RWPE1 (cell line): ENCODE measurements at regions not wholly inside any gene's neighbourhood (a gene's known extent, or its start where the extent isn't known, plus 50 kb on each side); places are given as distances from the start of the nearest gene placed in this dataset.
"Not testable (repeated sequence)": the region's sequence is repeated elsewhere in the genome, so short reads cannot be mapped to it uniquely, and the experiment has no call there.

Source experiments
- CTCF ChIA-PET: fragments of 350-600 bp; sonication (Branson Sonifier 250); formaldehyde crosslinking; extraction: SDS; loops from one replicate; lab custom pipeline; 2021; lab: Yijun Ruan, JAX
- POLR2A ChIA-PET: fragments of 400-600 bp; formaldehyde crosslinking; extraction: SDS; loops from one replicate; lab custom pipeline; 2020; ENCODE audit warnings: antibody characterized with exemption; ENCODE audit not compliant: low non-redundant PET; lab: Yijun Ruan, JAX
- DNase-seq: peaks from one replicate; pipeline ENCODE4 v3.0.0; 2012; ENCODE audit warnings: low spot score
- H3K27ac ChIP-seq: fragments of 450-650 bp; 2 replicates; pipeline ENCODE4 v1.5.1; 2017

- CTCF ChIA-PET, DNase-seq, POLR2A ChIA-PET, H3K27ac ChIP-seq: not testable (repeated sequence)
Measured at GRCh38 chr21:5144731-5145130, 5376.7 kb upstream of the TPTE start.

DNA sequence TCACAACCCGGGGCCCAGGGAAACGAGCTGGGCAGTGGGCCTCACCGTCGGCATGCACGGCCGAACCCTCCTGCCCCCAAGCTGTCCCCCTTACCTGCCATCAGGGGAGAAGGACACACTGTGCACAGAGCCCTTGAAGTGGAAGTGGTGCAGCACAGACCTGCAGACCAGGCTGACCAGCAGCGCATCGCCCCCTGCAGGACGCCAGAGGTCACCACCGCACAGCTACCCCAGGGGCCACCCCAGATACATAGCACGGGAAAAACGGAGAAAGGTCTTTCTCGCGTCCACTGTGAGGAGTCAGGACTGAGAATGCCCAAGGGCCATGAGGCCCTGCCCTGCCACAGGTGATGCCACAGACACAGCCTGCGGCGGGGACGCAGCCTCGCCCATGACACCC is 5373.7 kb upstream of the TPTE start:
- CTCF ChIA-PET, H3K27ac ChIP-seq, POLR2A ChIA-PET, DNase-seq: not testable (repeated sequence)

- DNase-seq, POLR2A ChIA-PET, H3K27ac ChIP-seq, CTCF ChIA-PET: not testable (repeated sequence)
Measured at GRCh38 chr21:5149222-5149621, 5372.2 kb upstream of the TPTE start.

GRCh38 chr21:5153842-5154640 is 5367.3 kb upstream of the TPTE start:
- POLR2A ChIA-PET, DNase-seq, CTCF ChIA-PET, H3K27ac ChIP-seq: not testable (repeated sequence)

- H3K27ac ChIP-seq, CTCF ChIA-PET, DNase-seq, POLR2A ChIA-PET: not testable (repeated sequence)
Measured at GRCh38 chr21:5154641-5154982, 5366.8 kb upstream of the TPTE start.

DNA sequence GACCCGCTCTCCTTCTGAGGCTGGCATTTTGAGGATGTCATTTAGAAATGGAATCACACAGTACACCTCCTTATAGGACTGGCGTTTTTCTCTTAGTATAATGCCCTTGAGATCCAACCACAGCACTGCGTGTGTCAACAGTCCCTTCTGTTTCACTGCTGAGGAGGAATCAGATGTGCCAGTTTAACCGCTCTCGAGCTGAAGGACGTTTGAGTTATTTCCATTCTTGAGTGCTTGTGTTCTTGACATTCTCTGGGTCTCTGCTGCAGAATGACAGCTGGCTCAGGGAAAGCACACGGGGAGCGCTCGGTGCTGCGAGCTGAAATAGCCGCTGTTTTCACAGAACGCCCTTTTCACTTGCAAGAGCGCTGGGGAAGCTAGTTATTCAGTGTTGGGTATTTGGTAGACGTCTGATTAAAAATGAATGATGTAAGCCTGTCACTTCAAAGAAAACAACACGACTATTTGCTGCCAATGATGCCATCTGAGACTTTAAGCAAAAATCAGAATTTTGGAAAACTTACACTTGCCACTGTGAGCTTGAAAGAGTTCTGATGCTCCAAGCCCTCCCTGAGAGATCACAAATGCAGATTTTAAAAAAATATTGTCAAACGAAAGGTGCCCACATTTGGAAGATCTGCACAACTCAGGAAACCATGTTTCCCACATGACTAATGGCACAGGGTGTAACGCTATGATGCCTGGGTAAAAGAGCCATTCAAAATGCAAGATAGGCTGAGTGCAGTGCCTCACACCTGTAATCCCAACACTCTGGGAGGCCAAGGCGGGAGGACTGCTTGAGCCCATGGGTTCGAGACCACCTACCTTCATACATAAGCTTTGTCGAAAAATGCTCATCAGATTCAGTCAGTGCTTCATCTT is 5358.4 kb upstream of the TPTE start:
- DNase-seq, CTCF ChIA-PET, H3K27ac ChIP-seq, POLR2A ChIA-PET: not testable (repeated sequence)

GRCh38 chr21:5165829-5166228 is 5355.6 kb upstream of the TPTE start:
- H3K27ac ChIP-seq, POLR2A ChIA-PET, CTCF ChIA-PET, DNase-seq: not testable (repeated sequence)
